IPS-NIHi7 (cell line): ENCODE measurements at regions not wholly inside any gene's neighbourhood (a gene's known extent, or its start where the extent isn't known, plus 50 kb on each side); places are given as distances from the start of the nearest gene placed in this dataset.
A peak's percentile ranks its signal among the peaks of the same experiment; 100 is the strongest.

ENCODE experiments used
- DNase-seq: peaks from one replicate; pipeline ENCODE4 v3.0.0; 2012; ENCODE audit warnings: mixed read lengths; ENCODE audit errors: extremely low spot score

- no peak for DNase-seq
Measured at GRCh38 chr10:92747066-92747465, 57.3 kb downstream of the HHEX start.

DNA sequence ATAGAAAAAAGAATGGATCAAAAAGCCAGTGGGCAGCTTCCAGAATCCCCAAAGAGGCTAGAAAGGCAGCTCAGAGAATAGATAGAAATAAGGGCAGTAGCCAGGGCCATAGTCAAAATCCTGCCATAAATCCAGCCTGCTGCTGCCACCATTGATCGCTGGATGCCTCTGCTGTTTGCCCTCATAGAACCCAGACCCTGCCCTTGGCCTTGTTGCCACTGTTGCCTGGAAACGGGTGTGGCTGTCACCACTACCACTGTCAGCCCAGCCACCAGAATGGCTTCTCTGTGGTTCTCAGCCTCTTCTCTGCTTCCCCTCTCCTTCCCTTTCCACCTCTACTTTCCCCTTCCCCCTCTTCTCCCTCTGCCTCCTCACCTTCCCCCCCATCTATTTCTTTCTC lies 57.8 kb downstream of the HHEX start:
- DNase-seq, result no peak

DNA sequence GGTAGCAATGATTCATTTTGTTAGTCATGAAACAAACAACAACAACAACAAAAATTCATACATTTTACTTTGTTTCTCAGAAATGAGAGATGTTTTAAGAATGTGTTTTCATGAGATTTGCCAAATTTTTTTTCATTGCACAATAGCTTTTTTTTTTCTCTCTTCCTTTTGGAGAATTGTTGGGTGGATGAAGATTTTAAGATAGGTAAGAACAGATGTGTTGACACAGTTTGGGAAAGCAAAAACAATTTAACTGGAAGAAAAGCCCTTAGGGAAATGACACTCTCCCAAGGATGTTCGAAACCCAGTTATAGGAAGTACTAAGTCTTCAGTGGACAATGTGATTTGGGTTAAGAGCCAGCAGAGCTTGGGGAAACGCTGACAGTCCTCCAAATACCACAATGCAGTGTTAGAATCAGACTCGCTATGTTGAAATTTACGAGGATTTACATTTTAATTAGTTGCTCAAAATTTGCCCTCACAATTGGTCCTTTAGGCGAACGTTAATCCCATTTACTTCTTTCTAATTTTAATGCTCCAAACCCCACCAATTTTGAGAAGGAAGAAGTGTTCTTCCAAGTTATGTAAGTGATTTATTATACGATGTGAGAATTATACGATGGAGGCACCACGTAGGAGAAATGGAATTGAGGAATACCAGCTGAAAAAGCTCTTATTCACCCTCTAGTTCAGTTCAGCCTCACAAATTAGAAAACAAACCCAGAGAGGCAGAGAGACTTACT lies 61.2 kb downstream of the HHEX start:
- no peak for DNase-seq

- DNase-seq, result no peak
Measured at GRCh38 chr10:92751534-92751811, 61.7 kb downstream of the HHEX start.

DNA sequence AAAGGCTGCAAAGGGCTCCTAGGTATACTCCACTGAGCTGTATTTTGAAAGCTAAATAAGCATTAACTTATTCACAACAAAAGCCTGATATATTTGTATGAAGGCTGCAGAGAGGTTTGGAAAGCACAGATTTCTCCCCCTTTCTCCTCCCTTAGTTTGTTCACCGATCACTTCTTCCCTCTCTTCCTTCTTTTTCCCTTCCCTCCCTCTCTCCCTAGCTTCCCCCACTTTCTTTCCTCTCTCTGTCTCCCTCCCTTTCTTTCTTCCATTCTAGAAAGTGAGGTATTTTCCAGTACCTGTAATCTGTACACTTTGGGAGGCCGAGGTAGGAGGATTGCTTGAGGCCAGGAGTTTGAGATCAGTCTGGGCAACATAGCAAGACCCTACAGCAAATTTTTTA lies 62.1 kb downstream of the HHEX start:
- no peak for DNase-seq

DNA sequence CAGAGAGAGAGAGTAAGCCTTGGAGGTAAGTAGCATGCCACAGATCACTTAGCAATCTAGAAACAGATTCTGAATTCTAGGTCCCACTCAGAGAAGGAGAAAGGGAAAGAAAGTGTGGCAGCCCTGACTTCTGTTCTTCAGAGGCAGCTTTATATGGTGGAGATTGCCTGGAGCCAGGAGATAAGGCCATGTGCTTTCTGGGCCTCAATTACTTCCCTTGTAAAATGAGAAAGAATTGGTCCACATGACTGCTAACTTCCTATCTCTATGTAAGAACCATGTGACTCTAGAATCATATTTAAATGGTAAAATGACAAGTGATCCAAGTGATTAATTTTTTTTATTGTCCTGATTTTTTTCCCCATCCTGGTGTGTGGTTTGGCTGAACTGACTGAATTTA lies 64.1 kb downstream of the HHEX start:
- no peak for DNase-seq

DNA sequence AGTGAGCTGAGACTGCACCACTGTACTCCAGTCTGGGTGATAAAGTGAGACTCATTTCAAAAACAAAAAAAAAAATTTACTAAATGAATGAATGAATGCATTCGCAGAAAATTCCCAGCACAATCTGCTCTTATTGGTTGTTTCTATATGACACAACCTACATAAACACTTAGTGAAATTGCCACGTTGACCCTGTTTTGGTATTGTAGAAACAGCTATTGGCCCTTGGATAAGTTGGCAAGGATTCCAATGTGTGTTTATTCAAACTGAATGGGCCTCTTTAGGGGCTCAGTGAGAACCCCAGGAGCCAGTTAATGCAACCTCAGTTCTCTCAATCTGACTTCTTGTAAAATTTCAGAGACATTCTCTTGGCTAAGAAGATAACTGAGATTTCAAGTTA lies 66.0 kb downstream of the HHEX start:
- DNase-seq, result no peak

- no peak for DNase-seq
Measured at GRCh38 chr10:92756201-92757065, 66.7 kb downstream of the HHEX start.

DNA sequence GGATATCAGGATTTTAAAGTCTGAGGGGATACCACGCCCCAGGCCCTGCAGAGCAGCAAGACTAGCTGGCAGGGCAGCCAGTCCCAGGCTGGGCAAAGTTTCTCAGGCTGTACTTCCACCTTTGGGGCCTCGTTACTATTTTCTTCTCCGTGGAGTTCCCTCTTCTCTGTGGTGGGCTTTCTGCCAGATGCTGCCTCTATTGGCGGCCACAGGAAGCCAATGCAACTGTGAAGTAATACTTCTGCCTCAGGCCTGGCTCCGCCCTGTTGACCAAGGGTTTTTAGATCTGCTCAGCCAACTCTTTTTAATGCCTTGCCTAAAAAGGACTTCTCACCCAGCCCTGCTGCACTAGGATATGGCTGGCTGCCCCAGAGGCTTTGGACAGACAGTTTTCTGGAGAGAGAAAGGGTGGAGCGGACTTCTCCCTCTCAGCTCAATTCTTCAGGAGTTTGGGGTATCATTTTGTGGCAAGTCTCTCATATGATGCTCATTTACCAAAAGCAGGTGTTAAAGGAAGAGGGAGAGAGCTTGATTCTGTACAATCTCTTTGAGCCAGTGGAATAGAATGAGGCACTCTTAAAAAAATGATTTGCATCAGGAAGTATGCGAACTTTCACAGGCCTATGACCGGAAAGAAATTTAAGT lies 67.4 kb downstream of the HHEX start:
- peak; percentile 78 for DNase-seq

GRCh38 chr10:92757711-92758104 lies 68.0 kb downstream of the HHEX start:
- DNase-seq, result no peak

GRCh38 chr10:92758594-92758993 lies 68.8 kb downstream of the HHEX start:
- no peak for DNase-seq

- DNase-seq, result no peak
Measured at GRCh38 chr10:92760609-92761008, 70.9 kb downstream of the HHEX start.

- no peak for DNase-seq
Measured at GRCh38 chr10:92761571-92761970, 71.8 kb downstream of the HHEX start.

DNA sequence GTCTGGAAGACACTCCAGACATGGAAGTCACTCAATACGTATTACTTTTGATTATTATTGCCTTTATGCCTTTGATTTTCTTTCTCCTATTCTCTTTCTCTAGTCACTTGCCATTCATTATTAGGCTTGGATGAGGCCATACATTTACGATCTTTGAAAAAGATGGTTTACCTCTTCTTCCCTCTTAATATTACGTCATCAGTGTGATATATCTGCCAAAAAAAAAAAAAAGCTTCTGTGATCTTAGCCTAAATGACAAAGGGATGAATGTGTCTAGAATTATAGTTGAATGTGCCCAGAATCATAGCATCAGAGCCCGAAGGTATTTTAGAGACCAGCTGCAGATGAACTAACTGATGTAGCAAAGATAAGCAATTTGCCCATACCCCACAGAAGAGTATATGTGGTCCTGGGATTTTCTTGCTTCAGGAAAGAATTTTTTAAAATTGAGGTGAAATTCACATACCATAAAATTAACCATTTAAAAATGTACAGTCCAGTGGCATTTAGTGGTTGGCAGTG lies 73.9 kb downstream of the HHEX start:
- DNase-seq, result no peak

- no peak for DNase-seq
Measured at GRCh38 chr10:92766451-92766850, 76.7 kb downstream of the HHEX start.

DNA sequence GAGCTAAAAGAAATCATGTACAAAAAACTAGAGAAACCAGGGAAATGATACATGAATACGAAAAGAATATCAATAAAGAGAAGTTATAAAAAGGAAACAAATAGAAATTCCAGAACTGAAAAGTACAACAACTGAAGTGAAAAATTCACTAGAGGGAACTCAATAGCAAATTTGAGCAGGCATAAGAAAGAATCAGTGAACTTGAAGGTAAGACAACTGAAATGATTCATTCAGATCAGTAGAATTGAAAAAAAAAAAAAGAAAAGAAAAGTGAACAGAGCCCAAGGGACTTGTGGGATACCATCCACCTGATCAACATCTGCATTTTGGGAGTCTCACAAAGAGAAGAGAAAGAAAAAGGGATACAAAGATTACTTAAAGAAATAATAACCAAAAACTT lies 78.3 kb downstream of the HHEX start:
- no peak for DNase-seq

DNA sequence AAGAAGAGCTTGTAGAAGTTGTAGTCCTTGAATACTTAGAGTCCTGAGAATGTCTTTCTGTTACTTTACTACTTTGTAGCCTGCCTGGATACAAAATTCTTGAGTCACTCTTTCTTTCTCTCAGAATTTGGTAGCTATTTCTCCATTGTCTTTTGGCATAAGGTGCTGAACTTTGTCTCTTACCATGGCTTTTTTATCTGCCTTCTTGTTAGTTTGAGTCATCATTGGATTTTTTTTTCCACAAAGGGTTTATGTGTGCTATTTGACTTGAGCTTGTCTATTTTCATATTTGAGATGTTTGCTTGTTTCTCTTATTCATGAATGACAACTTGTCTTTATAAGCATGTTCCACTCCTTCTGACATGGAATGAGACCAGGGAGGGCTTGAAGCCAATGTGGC lies 74.5 kb upstream of the EXOC6 start:
- DNase-seq, result no peak

- no peak for DNase-seq
Measured at GRCh38 chr10:92778091-92778490, 70.2 kb upstream of the EXOC6 start.

DNA sequence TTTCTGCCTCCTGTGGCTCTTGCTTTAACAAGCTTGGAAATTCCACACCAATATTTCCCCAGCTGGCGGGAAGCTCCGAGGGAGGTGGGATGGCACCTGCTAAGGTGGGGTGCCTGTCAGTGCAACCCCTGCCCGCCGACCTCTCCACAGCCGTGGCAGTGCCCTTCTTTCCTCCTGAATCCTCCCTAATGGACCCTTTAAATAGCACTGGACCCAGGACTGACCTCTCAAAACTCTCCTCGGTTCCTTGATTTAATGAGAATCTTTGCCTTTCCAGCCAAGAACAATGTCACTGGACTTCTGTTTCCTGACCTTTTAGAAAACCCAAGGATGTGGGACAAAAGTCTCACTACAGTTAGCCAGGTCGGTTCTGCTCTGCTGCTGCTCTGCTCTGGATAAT lies 63.2 kb upstream of the EXOC6 start:
- DNase-seq, result no peak

DNA sequence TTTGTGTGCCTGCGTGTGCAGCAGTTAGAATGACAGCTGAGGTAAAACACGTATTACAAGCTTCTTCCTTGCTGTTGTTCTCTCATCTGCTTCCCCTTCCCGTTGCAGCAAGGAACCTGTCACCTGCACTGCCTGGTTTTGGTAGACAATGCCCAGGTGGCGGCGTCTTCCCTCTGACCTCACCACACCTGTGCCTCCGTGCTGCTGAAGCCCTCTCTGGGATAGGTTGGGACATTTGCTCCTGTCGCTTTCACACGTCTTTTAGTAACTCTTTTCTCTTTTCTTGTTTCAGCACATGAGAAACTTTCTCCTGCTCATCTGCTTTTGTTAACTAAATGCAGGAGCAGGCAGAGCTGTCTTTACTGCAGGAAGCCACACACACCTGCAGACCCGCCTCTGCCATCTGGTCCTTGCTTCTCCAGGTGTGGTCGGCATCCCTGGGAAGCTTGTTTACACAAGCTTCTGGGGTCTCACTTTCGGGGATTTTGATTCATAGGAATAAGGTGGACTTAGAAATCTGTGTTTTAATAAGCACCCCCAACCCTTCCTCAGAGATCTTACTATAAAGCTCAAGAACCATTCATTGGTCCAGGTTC lies 60.7 kb upstream of the EXOC6 start:
- peak; percentile 27 for DNase-seq

DNA sequence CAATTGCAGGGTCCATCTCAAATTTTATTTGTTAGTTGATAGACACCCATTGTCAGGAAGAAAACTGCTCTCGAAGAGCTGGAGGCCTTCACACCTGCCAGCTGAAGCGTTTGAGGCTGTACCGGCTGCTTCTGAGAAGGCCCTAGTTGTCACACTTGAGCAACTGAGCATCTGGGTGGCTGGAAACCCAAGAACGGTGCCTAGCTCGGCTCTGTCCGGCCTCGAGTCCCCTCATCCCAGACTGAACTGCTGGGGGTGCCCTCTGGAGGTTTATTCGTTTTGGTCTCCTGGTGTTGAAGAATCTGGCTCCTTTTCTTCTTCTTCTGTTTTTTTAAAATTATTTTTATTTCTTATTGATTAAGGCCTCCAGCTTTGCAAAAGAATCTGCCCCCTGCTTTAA lies 59.3 kb upstream of the EXOC6 start:
- no peak for DNase-seq

- DNase-seq, result no peak
Measured at GRCh38 chr10:92789786-92790185, 58.5 kb upstream of the EXOC6 start.
